D341Med (cell line): ENCODE measurements at regions not wholly inside any gene's neighbourhood (a gene's known extent, or its start where the extent isn't known, plus 50 kb on each side); places are given as distances from the start of the nearest gene placed in this dataset.

Source experiments
- DNase-seq: peaks from one replicate; pipeline ENCODE4 v3.0.0; 2012; ENCODE audit warnings: low spot score

DNA sequence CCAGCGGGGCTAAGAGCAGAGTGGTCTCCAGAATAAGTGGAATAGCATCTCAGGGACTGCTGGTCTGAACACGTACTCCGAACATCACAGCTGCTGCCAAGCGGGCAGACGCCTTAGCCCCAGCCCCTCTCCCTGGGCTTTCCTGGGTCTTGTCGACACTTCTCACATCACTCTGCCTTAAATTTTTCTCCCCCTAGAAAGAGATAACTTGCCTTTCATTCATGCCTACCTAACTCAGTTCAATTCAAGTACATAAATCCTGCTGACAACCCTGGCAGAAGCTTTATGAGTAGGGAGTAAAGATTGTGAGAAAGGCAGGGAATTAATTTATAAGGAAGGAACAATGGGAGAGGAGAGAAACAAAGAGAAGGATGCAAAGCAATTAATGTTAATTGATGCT is 202.9 kb upstream of the TNP1 start:
- DNase-seq, result no peak

DNA sequence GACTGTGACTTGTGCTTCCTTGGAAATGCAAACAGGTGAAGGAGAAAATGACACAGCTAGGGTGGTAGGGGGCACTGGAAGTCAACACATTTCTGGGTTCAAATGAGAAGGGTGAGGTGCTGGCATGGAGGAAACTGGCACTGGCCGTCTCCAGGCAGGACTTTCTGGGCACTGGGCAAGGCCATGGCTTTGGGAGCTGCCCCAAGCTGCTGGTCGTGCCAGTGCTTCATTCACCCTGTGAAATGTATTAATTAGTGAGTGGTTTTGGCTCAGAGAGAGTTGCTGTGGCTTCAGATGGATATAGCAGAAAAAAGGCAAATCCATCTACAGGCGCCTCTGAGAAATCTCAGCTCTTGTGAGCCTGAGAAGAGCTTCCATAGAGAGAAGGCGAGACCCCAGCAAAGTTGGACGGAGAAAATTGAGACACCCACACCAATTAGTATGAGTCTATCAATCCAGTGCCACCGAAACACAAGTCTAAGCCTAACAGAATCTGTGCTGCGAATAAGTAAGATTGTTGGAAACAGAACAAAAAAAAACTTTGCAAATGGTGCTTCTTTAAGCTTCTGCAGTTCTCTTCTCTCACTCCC is 202.1 kb upstream of the TNP1 start:
- no peak for DNase-seq

- no peak for DNase-seq
These were observed 201.2 kb upstream of the TNP1 start for GRCh38 chr2:217060951-217061547.

DNA sequence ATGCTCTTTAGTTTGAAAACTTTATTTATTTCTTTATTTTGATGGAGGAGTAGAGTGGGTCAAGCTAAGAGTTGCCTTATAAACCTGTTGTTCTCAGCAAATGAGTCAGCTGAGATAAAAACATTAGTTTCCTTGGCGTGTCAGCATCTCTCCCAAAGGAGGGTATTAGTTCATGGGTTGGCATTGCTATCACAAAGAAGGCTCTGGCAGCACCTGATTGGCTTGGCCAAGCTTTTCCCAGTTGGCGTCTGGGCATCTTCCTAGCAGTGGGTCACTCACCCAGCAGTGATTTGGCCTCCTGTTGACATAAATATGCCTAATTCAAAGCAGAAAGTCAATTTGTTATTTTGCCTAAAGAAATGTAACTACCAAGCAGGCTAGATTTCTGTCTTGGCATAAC is 200.7 kb upstream of the TNP1 start:
- DNase-seq, result no peak

GRCh38 chr2:217058791-217059755 is 199.2 kb upstream of the TNP1 start:
- no peak for DNase-seq

GRCh38 chr2:217057773-217058172 is 197.9 kb upstream of the TNP1 start:
- DNase-seq, result no peak

DNA sequence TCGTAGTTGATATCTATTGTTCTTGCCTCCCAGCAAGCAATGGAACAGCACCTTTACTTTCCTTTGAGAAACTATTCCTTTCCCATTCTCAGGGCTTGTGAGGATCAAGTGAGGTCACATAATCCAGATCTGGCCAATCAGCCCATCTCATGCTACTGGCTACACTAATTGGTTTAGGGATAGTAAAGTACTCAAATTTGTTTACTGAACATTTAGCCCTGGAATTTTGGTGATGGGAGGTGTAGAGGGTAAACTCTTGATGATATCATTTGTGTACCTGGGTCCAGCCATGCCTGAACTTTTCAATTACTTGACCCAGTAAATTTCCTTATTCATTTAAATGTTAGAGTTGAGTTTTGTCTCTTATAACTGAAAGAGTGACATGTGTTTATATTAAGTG is 195.8 kb upstream of the TNP1 start:
- no peak for DNase-seq

DNA sequence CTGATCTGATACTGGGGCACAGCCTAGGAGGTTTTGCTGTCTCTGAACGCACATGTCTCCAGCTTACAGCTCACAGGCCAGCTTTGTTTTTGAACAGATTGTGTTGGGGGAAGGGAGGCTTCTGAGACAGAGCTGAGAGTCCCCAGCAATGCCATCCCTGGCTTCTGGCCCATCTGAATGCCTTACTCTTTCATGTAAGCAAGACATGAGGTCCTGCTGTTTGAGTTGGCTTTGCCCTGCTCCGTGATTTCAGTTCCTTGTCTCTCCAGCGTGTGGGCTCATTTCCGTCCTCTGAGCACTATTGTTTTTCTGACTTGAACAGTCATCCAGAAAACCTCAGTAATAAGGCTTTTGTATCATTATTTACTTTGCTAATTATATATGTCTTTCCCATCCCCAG is 194.9 kb upstream of the TNP1 start:
- no peak for DNase-seq

GRCh38 chr2:217052856-217053577 is 193.2 kb upstream of the TNP1 start:
- DNase-seq, result no peak

DNA sequence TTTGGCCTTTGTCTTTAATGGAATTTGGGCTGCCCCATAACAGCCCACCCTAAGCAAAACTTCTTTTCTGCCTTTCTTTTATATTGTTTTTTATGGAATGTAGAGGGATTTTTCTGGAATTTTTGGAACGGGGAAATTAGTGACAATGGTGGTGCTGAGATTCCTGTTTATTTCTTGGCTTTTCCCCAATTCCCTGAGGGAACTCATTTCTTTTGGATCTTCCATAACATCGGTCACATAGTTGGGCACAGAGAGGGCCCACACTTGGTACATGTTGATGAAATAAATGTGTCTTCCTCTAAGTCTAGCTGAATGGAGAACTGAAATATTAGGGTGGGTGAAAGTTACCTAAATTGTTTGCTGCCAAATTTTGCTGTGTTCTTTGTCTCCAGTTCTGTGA is 191.6 kb upstream of the TNP1 start:
- DNase-seq, result no peak

DNA sequence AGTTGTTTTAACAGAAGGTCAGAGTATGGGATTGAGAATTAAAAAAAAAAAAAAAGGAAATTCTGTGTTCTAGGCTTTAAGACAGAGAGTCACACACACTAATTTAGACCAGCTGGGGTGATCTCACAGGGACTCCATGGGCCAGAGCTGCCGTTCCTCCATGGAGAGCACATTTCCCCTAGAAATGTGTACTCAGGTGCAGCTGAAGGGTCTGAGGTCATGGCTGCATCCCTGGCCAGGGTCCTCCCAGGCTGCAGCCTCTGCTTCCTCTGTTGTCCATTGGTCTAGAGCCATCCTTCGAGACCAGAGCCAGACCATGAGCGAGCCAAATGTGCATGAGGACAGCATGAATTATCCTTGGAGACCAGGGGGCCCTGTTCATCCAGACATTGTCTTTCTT is 190.1 kb upstream of the TNP1 start:
- DNase-seq, result no peak

- no peak for DNase-seq
These were observed 189.6 kb upstream of the TNP1 start for GRCh38 chr2:217049422-217049821.

GRCh38 chr2:217048730-217049129 is 188.9 kb upstream of the TNP1 start:
- no peak for DNase-seq

GRCh38 chr2:217047631-217048030 is 187.8 kb upstream of the TNP1 start:
- no peak for DNase-seq

GRCh38 chr2:217047209-217047608 is 187.3 kb upstream of the TNP1 start:
- no peak for DNase-seq

- no peak for DNase-seq
These were observed 186.0 kb upstream of the TNP1 start for GRCh38 chr2:217045700-217046475.

DNA sequence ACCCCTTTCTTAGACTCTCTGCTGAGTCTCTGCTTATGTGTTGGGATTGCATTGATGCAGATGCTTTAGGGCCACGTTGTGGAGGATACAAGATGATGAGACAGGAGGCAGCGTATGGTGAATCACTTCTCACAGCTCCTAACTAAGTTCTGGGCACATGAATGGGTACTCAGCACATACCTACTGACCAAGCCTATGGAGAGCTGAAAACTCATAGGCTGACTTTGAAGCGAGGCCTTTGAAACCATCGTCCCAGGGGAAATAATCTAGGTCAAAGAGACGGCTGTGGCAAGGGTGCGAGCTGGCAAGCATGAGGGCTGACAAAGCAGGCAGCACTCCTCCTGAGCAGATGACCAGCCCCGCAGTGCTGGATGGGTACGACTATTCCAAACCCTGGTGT is 180.2 kb upstream of the TNP1 start:
- DNase-seq, result no peak

DNA sequence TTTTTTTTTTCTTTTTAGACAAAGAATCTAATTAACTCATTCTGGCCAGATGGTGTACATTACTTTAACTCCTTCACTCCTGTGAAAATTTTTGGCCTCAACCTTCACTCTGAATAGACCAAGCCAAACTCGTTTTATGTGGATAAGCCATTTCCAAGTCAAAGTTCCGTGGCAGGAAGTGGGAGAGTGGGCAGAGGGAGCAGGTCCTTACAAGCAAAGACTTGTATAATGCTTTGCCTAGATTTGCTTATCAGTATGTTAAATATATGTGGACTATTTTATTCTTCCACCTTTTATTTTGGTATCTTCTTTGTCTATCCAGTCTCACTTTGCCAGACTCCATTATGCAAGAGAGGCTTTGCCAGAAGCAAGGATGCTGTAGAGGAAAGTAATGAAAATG is 178.1 kb upstream of the TNP1 start:
- DNase-seq, result no peak

GRCh38 chr2:217037353-217037752 is 177.5 kb upstream of the TNP1 start:
- DNase-seq, result no peak

DNA sequence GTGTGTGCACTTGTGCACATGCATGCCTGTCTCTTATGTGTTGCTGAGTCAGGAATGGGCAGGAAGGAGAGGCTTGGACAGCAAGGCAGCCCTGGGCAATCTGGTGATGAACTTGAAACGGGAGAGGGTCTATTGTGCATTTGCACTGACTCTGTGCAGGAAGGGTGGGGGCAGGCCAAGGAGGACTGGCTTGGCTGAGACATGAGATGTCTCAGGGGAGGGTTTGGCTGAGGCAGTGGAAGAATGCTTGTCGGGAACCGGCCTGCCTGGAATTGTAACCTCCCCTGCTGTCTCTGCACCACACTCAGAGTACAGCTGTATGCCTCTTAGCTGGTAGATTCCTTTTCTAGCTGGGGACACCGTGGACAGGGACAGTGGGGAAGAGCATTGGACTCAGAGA is 176.1 kb upstream of the TNP1 start:
- no peak for DNase-seq

DNA sequence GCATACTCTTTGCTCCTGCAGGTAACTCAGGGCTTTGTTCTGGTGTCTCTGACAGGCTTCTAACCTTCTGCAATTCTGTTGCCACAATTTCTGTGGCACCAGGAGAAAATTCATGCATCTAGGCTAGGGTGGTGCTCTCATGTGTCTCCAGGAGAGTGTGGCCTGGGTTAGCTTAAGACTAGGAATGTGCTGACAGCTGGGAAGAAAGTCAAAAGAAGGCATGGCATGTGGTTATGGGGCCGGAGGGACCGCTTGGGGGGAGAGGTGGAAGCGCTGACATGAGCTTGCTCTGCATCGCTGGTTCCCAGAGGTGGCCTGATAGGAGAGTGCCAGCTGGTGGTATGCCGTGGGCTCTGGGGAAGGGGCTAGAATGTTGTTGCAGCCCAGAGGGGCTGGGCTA is 173.3 kb upstream of the TNP1 start:
- DNase-seq, result no peak

GRCh38 chr2:217031445-217031844 is 171.6 kb upstream of the TNP1 start:
- no peak for DNase-seq
